ENCODE measurements at regions not wholly inside any gene's neighbourhood (a gene's known extent, or its start where the extent isn't known, plus 50 kb on each side); places are given as distances from the start of the nearest gene placed in this dataset.

GRCh38 chr1:93779540-93780165, 98.0 kb upstream of the BCAR3 start:
- Histone ChIP-seq H3K27ac (no peak overlapping the region), H3K36me3 (replicated peaks; ENCODE audit: insufficient read depth, low read depth) (no peaks in the 10 kb centered on the region), H3K4me2 (no peak overlapping the region), H3K79me2 (no peaks in the 10 kb centered on the region), H3K9me3 (ENCODE audit: low read depth) (no peaks in the 10 kb centered on the region), H2AFZ (no peak overlapping the region), H3K4me3 (no peak overlapping the region), H3K4me1 (ENCODE audit: insufficient read depth) (no peaks in the 10 kb centered on the region), H3K9me2 (replicated peaks; ENCODE audit: insufficient read depth) (no peaks in the 10 kb centered on the region), H3K27me3 (no peaks in the 10 kb centered on the region), H4K20me1 (ENCODE audit: insufficient read depth, poor library complexity, severe bottlenecking) (no peaks in the 10 kb centered on the region)
- TF ChIP-seq CTCF (IDR thresholded peaks at IDR 0.05; ENCODE audit: poor library complexity) (no peak), EZH2phosphoT487 (IDR thresholded peaks at IDR 0.05; ENCODE audit: low read depth, severe bottlenecking, unreplicated experiment) (no peak), EZH2 (IDR thresholded peaks at IDR 0.05; ENCODE audit: borderline replicate concordance) (no peak)
- WGBS (ENCODE audit: low lambda C conversion rate, missing lambda C conversion rate) = 59% methylated on average over 4 of the region's 4 CpGs
- no peak for DNase-seq (ENCODE audit: low spot score)

- Histone ChIP-seq H3K9me3 (ENCODE audit: low read depth) (no peaks in the 10 kb centered on the region), H3K4me3 (no peak overlapping the region), H3K9me2 (replicated peaks; ENCODE audit: insufficient read depth) (no peaks in the 10 kb centered on the region), H3K36me3 (replicated peaks; ENCODE audit: insufficient read depth, low read depth) (no peaks in the 10 kb centered on the region), H4K20me1 (ENCODE audit: insufficient read depth, poor library complexity, severe bottlenecking) (no peaks in the 10 kb centered on the region), H3K4me2 (no peak overlapping the region), H3K4me1 (ENCODE audit: insufficient read depth) (no peaks in the 10 kb centered on the region), H2AFZ (no peak overlapping the region), H3K27ac (no peak overlapping the region), H3K79me2 (no peaks in the 10 kb centered on the region), H3K27me3 (no peaks in the 10 kb centered on the region)
- DNase-seq (ENCODE audit: low spot score) = no peak
- WGBS (ENCODE audit: low lambda C conversion rate, missing lambda C conversion rate) = 89% methylated on average over 2 of the region's 2 CpGs
- TF ChIP-seq EZH2phosphoT487 (IDR thresholded peaks at IDR 0.05; ENCODE audit: low read depth, severe bottlenecking, unreplicated experiment) (no peak), CTCF (IDR thresholded peaks at IDR 0.05; ENCODE audit: poor library complexity) (no peak), EZH2 (IDR thresholded peaks at IDR 0.05; ENCODE audit: borderline replicate concordance) (no peak)
Observed at GRCh38 chr1:93778457-93778856, 96.8 kb upstream of the BCAR3 start.

GRCh38 chr1:93777255-93777654, 95.6 kb upstream of the BCAR3 start:
- Histone ChIP-seq H3K4me1 (ENCODE audit: insufficient read depth) (no peaks in the 10 kb centered on the region), H3K9me2 (replicated peaks; ENCODE audit: insufficient read depth) (no peaks in the 10 kb centered on the region), H3K4me2 (no peak overlapping the region), H3K9me3 (ENCODE audit: low read depth) (no peaks in the 10 kb centered on the region), H3K27ac (no peak overlapping the region), H2AFZ (no peak overlapping the region), H3K79me2 (no peaks in the 10 kb centered on the region), H3K27me3 (no peaks in the 10 kb centered on the region), H3K36me3 (replicated peaks; ENCODE audit: insufficient read depth, low read depth) (no peaks in the 10 kb centered on the region), H3K4me3 (no peak overlapping the region), H4K20me1 (ENCODE audit: insufficient read depth, poor library complexity, severe bottlenecking) (no peaks in the 10 kb centered on the region)
- TF ChIP-seq CTCF (IDR thresholded peaks at IDR 0.05; ENCODE audit: poor library complexity) = no peak
- TF ChIP-seq EZH2 (IDR thresholded peaks at IDR 0.05; ENCODE audit: borderline replicate concordance) = no peak
- no peak for TF ChIP-seq EZH2phosphoT487 (IDR thresholded peaks at IDR 0.05; ENCODE audit: low read depth, severe bottlenecking, unreplicated experiment)
- no peak for DNase-seq (ENCODE audit: low spot score)
- 78% methylated on average over 2 of the region's 2 CpGs for WGBS (ENCODE audit: low lambda C conversion rate, missing lambda C conversion rate)

Data from hepatocyte (in vitro differentiated cells).